ENCODE measurements at regions not wholly inside any gene's neighbourhood (a gene's known extent, or its start where the extent isn't known, plus 50 kb on each side); places are given as distances from the start of the nearest gene placed in this dataset.

DNA sequence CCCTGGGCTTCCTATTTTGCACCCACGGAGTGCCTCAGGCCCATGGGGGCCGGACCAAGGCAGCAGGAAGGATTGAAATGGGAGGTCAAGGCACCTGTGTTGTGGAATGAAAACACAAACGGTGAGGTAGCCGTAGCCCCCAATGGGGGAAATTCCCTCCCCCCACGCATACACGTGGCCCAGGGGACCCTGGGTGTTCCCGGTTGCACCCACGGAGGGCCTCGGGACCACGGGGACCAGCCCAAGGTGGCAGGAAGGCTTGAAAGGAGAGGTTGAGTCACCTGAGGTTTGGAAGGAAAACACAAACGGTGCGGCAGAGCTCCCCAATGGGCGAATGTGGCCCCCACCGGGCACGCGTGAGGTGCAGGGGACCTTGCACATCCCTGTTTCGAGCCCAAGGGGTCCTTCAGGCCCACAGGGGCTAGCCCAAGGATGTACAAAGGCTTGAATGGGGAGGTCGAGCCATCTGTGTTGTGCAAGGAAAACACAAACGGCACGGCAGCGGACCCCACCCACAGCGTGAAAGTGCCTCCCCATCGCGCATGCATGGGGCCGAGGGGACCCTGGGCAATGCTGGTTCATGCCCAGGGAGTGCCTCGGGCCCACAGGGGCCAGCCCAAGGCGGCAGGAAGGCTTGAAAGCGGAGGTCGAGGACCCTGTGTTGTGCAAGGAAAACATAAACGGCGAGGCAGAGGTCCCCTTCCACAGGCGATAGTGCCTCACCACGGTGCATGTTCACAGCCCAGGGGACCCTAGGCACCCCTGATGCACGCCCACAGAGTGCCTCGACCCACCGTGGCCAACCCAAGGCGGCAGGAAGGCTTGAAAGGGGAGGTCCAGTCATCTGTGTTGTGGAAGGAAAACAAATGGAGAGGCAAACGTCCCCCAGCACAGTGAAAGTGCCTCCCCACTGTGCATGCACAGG is 376.7 kb downstream of the ALG10 start:
- Histone ChIP-seq H3K27me3 (ENCODE audit: control insufficient read depth, insufficient read depth, low read length) (no peaks in the 10 kb centered on the region), H3K27ac (ENCODE audit: low read length) (no peak overlapping the region), H3K4me3 (ENCODE audit: low read length) (no peak overlapping the region), H3K4me1 (ENCODE audit: control insufficient read depth, insufficient read depth, low read length) (no peaks in the 10 kb centered on the region), H3K36me3 (ENCODE audit: control insufficient read depth, insufficient read depth, low read length) (no peaks in the 10 kb centered on the region), H3K9me3 (ENCODE audit: control insufficient read depth, insufficient read depth, low read length) (peaks cover 91% of the 10 kb centered on the region)
- DNase-seq = peak in 1 of 2 donors; percentile 12
- Mint-ChIP-seq H3K36me3 (no peaks in the 10 kb centered on the region), H3K27ac (no peak overlapping the region), H3K9me3 (peaks cover 0 to 12% of the 10 kb centered on the region in 2 donors), H3K4me3 (no peak overlapping the region), H3K4me1 (no peaks in the 10 kb centered on the region), H3K27me3 (ENCODE audit: low read depth in 2 of 2) (no peaks in the 10 kb centered on the region)
- TF ChIP-seq, protein P1, sequence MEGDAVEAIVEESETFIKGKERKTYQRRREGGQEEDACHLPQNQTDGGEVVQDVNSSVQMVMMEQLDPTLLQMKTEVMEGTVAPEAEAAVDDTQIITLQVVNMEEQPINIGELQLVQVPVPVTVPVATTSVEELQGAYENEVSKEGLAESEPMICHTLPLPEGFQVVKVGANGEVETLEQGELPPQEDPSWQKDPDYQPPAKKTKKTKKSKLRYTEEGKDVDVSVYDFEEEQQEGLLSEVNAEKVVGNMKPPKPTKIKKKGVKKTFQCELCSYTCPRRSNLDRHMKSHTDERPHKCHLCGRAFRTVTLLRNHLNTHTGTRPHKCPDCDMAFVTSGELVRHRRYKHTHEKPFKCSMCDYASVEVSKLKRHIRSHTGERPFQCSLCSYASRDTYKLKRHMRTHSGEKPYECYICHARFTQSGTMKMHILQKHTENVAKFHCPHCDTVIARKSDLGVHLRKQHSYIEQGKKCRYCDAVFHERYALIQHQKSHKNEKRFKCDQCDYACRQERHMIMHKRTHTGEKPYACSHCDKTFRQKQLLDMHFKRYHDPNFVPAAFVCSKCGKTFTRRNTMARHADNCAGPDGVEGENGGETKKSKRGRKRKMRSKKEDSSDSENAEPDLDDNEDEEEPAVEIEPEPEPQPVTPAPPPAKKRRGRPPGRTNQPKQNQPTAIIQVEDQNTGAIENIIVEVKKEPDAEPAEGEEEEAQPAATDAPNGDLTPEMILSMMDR (IDR thresholded peaks at IDR 0.05) = no peak
- intact Hi-C loops (cut with micrococcal nuclease) = no loop called here
- ATAC-seq = no peak
- WGBS (ENCODE audit: insufficient coverage) = 72% methylated on average over 38 of the region's 38 CpGs

DNA sequence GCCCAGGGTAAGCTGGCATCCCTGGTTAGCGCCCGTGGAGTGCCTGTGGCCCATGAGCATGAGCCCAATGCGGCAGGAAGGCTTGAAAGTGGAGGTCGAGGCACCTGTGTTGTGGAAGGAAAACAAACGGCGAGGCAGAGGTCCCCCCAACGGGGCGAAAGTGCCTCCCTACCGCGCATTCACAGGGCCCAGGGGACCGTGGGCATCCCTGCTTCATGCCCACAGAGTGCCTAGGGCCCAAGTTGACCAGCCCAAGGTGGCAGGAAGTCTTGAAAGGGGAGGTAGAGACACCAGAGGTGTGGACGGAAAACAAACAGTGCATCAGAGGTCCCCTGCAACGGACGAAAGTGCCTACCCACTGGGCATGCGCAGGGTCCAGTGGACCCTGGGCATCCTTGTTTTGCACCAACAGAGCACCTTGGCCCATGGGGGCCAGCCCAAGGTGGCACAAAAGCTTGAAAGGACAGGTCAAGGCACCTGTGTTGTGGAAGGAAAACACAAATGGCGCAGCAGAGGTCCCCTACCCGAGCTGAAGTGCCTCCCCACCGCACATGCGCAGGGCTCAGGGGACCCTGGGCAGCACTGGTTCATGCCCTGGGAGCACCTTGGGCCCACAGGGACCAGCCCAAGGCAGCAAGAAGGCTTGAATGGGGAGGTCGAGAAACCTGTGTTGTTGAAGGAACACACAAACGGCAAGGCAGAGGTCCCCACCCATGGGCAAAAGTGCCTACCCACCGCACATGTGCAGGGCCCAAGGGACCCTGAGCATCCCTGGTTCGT is 377.5 kb downstream of the ALG10 start:
- TF ChIP-seq, protein P1 (IDR thresholded peaks at IDR 0.05) = no peak
- Mint-ChIP-seq H3K36me3 (no peaks in the 10 kb centered on the region), H3K4me1 (no peaks in the 10 kb centered on the region), H3K9me3 (peaks cover 0 to 9% of the 10 kb centered on the region in 2 donors), H3K27ac (no peak overlapping the region), H3K27me3 (ENCODE audit: low read depth in 2 of 2) (no peaks in the 10 kb centered on the region), H3K4me3 (no peak overlapping the region)
- Histone ChIP-seq H3K27ac (ENCODE audit: low read length) (no peak overlapping the region), H3K4me3 (ENCODE audit: low read length) (no peak overlapping the region), H3K4me1 (ENCODE audit: control insufficient read depth, insufficient read depth, low read length) (no peaks in the 10 kb centered on the region), H3K9me3 (ENCODE audit: control insufficient read depth, insufficient read depth, low read length) (peaks cover 92% of the 10 kb centered on the region), H3K27me3 (ENCODE audit: control insufficient read depth, insufficient read depth, low read length) (no peaks in the 10 kb centered on the region), H3K36me3 (ENCODE audit: control insufficient read depth, insufficient read depth, low read length) (no peaks in the 10 kb centered on the region)
- intact Hi-C loops (cut with micrococcal nuclease) = no loop called here
- DNase-seq (no peak), ATAC-seq (no peak)
- WGBS (ENCODE audit: insufficient coverage) = 77% methylated on average over 23 of the region's 23 CpGs

DNA sequence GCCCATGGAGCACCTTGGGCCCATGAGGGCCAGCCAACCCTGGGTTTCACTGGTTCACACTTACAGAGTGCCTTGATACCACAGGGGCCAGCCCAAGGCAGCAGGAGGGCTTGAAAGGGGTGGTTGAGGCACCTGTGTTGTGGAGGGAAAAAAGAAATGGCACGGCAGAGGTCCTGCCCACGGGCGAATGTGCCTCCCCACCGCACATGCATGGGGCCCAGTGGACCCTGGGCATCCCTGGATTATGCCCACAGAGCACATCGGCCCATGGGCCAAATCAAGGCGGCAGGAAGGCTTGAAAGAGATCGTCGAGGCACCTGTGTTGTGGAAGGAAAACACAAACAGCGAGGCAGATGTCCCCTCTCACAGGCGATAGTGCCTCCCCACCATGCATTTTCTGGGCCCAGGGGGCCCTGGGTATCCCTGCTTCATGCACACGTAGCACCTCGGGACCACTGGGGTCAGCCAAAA is 378.1 kb downstream of the ALG10 start:
- Mint-ChIP-seq H3K27ac (no peak overlapping the region), H3K27me3 (ENCODE audit: low read depth in 2 of 2) (no peaks in the 10 kb centered on the region), H3K4me3 (no peak overlapping the region), H3K4me1 (no peaks in the 10 kb centered on the region), H3K36me3 (no peaks in the 10 kb centered on the region), H3K9me3 (peaks cover 0 to 9% of the 10 kb centered on the region in 2 donors)
- Histone ChIP-seq H3K4me3 (ENCODE audit: low read length) (no peak overlapping the region), H3K27me3 (ENCODE audit: control insufficient read depth, insufficient read depth, low read length) (no peaks in the 10 kb centered on the region), H3K36me3 (ENCODE audit: control insufficient read depth, insufficient read depth, low read length) (no peaks in the 10 kb centered on the region), H3K27ac (ENCODE audit: low read length) (no peak overlapping the region), H3K4me1 (ENCODE audit: control insufficient read depth, insufficient read depth, low read length) (no peaks in the 10 kb centered on the region), H3K9me3 (ENCODE audit: control insufficient read depth, insufficient read depth, low read length) (peaks cover 92% of the 10 kb centered on the region)
- DNase-seq (peak in 1 of 2 donors; percentile 11), ATAC-seq (no peak)
- intact Hi-C loops (cut with micrococcal nuclease) = no loop called here
- WGBS (ENCODE audit: insufficient coverage) = 83% methylated on average over 12 of the region's 12 CpGs
- TF ChIP-seq, protein P1 (IDR thresholded peaks at IDR 0.05) = no peak
